Activated T-cell treated with anti-CD3 and anti-CD28 coated beads, Interleukin-2, amount 50 U/mL, for 48 hours (primary cell): ENCODE measurements at regions not wholly inside any gene's neighbourhood (a gene's known extent, or its start where the extent isn't known, plus 50 kb on each side); places are given as distances from the start of the nearest gene placed in this dataset.
"Not testable (repeated sequence)": the region's sequence is repeated elsewhere in the genome, so short reads cannot be mapped to it uniquely, and the experiment has no call there.

Experiments used
- DNase-seq, 2 experiments: peaks; one replicate each; pipeline ENCODE4 v3.0.0-alpha.2; 2020

DNA sequence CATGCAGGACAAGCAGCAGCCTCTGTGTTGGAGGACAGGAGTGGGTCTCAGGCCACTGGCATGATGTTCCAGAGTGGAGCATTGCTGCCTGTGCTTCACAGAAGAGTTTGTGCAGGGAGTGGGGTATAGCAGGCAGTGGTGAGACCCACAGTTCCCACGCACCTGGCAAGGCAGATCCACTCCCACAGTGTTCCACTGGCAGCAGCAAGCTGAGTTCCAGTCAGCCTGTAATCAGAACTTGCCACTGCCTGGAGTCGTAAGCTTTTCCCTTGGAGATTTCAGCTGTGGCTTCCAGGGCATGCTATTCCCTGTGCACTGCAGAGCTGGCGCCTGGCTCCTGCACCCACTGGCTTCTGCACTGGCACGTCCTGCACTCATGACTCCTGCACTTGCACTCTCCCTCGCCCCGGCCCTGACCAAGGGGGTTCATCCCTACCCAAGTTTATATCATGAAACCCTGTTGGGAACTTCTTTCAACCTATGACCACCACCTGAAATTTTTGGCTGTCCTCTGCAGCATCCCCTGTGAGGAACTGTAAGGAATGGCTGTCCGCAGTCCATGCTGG, 1144.3 kb downstream of the RAPGEF2 start:
- no peak for DNase-seq

DNA sequence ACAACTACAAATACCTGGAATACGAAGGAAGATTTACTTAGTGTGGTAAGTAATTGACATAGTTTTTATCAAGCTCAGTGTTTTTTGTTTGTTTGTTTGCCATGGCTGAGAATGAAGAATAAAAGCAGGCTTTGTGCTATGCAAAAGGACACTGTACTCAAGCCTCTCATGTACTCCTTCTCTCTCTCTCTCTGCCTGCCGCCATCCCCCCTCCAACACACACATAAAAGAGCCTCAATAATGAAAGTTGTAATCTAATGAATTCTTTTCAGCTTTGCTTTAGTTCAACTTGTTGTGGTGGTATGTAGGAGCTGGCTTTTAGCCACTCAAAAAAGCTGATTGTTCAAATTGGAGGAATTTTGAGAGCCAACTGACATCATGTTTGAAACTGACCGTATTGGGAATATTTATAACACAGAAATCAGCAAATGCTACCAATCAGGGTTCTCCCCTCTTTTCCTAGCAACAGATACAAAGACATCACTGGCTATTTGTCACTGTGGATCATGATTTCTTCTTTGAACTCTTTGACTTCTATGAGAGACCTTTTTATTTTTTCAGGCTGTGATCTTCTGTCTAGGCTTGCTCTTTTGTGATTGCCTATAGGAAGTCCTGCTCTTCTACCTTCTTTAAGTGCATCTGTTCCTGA, 1148.8 kb downstream of the RAPGEF2 start:
- no peak for DNase-seq

DNA sequence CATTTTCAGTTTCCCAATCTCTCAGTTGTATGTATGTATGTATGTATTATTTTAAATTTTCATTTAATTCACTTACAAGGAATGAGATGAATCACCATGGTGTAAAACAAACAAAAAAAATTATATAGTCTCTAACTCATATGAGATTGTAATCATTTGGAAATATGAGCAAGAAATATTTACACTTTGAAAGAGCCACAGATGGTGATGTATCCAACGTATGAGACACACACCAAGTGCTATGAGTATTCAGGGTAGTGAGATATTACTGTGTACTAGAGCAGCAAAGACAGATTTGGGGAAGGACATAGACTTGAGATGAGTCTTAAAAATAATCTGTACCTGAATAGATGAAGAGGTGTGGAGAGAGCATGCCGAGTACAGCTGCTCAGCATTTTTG, 1154.4 kb downstream of the RAPGEF2 start:
- no peak for DNase-seq

DNA sequence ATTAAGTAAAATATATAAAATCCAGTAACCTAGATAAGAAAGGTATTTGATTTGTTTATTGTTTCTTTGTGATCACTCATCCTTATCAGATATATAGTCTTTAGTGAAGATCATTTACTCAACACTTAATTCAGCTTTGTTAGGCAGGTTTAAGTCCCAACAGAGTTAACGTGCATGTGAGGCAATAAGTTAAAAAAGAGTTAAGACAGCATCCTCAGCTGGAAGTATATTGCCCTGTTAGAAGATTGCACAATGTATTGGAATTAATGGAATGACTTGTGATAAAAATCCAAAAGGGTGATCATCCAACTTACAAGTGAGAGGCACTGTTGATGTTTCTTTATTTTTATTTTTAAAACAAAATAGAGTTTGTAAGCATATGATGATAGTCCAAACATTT, 1162.1 kb downstream of the RAPGEF2 start:
- no peak for DNase-seq

- no peak for DNase-seq
Observed at GRCh38 chr4:160265836-160266235, 1163.0 kb downstream of the RAPGEF2 start.

DNA sequence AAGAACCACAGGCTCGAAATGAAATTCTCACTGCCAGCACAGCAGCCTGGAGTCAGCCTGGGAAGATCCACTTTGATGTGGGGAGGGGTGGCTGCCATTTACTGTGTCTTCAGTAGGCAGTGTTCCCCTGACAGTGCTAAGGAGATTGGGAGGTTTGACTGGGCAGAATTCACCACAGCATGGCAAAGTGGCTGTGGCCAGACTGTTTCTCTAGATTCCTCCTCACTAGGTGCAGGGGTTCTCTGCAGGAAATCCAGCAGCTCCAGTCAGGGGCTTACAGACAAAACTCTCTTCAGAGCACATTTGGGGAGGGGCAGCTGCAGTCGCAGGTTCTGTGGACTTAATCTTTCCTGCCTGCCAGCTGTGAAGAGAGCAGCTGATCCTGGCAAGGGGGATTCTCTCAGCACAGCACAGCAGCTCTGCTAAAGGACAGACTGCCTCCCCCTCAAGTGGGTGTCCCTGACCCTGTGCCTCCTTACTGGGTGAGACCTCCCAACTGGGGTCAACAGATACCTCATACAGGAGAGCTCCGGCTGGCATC, 1174.0 kb downstream of the RAPGEF2 start:
- no peak for DNase-seq

GRCh38 chr4:160283081-160283480, 1180.2 kb downstream of the RAPGEF2 start:
- DNase-seq: no peak

- DNase-seq: no peak
Observed at GRCh38 chr4:160284516-160284915, 1181.6 kb downstream of the RAPGEF2 start.

DNA sequence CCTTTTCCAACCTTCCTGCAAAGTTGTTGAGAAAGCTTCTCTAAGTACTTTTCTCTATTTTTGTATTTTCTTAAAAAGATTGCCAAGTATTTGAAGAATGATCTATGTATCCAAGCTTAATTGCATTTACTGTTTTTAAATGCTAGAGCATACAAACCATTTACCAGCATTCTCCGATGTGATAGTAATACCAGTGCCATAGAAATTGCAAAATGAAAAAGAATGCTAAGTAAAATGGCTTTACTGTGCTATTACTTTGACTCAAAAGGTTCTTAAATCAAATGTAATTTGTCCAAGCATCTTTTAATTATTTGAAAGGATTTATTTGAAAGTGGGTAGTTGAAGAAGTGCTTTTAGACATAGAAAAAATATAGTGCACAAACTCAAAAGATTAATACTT, 1183.2 kb downstream of the RAPGEF2 start:
- DNase-seq: no peak

DNA sequence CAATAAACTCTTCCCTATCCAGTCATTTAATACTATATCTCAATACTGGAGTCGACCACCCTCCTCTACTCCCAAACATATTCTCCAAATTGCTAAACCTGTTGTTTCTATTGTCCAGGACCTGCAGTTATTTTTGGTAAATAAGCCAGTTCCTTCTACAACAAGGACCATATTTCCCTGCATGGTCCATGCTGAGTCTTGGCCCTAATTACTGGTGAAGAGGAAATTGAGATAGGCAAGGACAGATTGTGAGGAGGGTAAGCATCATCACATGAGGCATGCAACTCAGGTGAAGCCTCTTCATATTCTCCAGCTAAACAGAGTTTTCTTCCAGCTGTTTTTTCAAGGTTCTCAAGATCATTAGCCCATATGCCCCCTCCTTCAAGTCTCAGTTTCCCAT, 1193.6 kb downstream of the RAPGEF2 start:
- no peak for DNase-seq

DNA sequence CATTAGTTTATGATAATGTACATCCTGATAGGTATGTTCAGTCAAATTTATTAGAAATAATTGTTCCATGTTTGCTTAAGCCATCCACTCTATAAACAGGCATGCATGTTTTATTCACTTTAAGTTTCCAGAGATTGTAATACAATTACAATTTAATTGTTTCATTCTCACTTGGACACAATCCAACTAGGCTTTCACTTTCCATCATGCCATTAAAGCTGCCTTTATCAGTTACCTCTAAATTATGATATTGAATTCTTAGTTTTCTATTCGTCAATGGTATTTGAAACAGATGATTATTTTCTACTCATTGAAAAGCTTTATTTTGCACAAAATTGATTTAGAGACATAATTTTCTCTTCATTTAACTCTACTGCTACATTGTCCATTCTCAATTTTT, 1196.3 kb downstream of the RAPGEF2 start:
- no peak for DNase-seq

DNA sequence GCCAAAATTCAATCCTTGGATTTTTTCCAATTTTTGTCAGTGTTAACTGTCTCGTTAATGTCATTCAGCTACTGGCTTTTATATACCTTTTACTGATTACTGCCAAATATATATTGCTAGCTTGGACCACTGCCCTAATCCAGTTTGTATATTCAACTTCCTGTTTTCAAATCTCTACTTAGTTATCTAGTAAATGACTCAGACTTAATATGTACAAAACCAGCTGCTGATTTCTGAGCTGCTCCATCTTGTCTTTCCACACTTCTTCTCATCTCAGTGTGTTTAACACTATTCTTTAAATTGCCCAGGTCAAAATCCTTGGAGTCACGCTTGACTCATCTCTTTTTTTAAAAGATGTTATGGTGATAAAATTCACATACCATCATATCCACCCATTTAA, 1196.7 kb downstream of the RAPGEF2 start:
- no peak for DNase-seq

- no peak for DNase-seq
Observed at GRCh38 chr4:160316036-160316435, 1213.2 kb downstream of the RAPGEF2 start.

GRCh38 chr4:160318567-160319220, 1215.8 kb downstream of the RAPGEF2 start:
- DNase-seq: no peak

DNA sequence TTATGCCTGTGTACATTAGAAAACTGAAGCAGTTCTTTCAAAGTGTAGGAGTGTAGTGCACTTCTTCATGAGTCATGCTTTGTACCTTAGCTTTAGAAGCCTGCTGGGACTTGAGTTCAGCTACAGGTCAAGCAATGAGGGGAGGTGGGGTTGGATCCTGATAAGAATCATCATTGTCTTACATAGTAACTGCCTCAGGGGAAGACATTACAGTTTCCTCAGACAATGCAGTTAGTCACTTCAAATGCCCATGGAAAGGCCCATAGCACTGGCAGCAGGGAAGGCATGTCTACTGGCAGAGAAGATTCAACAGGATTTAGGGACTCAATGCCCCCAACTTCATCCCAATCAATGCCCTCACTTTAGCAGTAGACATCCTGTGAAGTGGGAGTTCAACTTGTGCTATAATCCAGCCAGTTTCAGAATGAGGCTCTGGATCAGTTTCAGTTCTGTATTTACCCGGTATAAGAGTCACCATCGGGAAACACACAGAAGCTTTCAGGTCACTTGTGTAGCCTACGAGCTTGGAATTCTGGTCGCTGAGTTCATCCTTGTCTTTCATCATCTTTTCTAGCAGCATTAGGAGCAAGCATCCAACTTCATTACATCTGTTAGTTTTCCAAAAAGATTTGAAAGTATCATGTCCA, 1216.5 kb downstream of the RAPGEF2 start:
- DNase-seq: no peak

DNA sequence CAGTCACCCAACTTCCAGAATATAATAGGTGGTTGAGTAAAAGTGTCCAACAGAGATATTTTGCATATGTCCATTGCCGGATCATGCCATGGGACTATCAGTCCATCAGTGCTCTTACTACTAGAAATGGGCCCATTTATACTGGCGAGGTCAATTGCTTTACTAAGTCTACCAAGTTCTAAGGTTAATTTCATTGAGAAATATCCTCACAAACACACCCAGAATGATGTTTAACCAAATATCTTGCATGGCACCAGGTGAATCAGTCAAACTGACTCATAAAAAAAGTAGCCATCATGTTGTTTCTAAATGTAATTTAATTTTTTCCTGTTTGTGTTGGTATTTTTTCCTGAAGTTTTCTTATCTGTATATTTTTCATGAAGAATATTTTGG, 1217.0 kb downstream of the RAPGEF2 start:
- DNase-seq: no peak

GRCh38 chr4:160326110-160326509, 1223.2 kb downstream of the RAPGEF2 start:
- no peak for DNase-seq

GRCh38 chr4:160347197-160347596, 1244.3 kb downstream of the RAPGEF2 start:
- DNase-seq: no peak

DNA sequence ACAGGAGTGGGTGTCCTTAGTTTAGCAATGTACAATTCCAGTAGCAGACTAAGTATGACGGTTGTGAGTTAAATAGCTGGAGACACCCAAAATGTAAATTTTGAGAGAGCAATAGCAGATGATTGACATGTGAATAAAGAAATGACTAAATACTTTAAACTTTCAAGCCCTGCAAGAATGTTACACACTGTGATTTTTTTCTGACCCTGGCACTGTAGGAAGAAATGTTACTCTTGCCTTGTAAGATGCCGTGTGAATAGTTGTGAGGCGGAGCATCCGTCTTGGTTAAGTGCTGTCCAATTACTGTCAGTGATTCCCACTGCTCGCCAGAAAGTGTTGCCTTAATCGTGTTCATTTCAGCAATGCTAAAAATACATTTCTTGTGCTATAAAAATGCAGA, 1248.1 kb downstream of the RAPGEF2 start:
- no peak for DNase-seq

DNA sequence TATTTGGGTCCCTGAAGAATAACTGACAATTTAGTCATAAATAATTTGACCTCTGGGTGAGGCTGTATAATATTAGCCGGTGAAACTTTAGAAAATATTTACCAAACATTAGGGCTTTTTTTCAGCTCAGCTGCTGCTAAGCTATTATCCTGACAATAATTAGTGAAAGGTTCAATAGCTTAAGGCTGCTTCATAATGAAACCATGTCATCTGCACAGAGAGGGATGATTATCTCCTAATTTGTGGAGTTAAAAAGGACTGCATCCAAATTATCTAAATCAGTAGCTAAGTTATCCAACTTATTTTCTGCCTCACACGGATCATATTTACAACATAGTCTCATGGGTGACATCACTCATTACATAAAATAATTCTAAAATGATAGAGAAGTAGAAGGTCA, 1249.8 kb downstream of the RAPGEF2 start:
- no peak for DNase-seq

DNA sequence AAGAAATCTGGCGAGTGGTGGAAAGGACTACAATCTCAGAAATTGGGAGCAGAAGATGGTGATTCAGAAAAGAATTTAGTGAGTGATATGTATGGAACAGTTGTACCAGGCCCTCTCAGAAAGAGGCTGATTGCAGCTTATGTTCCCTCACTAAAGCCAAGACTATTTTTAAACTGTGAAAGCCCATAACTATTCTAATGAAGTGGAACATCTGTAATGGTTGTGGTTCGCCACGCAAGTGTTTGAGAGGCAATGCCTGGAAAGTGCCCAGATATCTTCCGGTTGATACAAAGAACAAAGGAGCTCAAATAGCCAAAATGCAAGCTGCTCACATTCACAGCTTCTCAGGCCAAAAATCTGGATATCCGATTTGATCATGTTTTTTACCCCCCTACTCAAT, 1250.7 kb downstream of the RAPGEF2 start:
- DNase-seq: no peak

DNA sequence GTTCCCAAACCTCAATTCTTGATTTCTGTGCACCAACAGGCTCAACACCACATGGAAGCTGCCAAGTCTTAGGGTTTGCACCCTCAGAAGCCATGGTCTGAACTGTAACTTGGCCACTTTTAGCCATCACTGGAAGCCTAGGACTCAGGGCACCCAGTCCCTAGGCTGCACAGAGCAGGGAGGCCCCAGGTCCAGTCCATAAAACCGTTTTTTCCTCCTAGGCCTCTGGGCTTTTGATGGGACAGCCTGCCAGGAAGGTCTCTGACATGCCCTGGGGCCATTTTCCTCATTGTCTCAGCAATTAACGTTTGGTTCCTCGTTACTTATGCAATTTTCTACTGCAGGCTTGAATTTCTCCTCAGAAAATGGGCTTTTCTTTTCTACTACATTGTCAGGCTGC, 1259.6 kb downstream of the RAPGEF2 start:
- no peak for DNase-seq

DNA sequence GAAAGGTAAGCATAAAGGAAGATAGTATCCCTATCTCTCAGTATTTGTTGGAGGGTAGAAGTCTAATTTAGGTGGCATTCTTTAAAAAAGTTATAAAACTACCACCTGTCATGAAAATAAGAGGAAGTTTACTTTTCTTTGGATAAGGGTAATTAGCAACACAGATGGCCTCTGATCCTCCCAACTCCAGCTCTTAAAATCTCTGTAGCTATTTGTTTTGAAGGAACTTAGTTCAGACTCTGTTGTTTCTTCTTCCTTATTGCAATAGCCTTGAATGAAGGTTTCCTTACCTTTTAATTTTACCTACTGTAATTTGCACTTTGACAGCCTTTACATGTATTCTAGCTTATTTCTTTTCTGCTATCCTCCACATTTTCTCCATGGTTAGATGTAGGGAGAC, 1261.3 kb downstream of the RAPGEF2 start:
- no peak for DNase-seq

DNA sequence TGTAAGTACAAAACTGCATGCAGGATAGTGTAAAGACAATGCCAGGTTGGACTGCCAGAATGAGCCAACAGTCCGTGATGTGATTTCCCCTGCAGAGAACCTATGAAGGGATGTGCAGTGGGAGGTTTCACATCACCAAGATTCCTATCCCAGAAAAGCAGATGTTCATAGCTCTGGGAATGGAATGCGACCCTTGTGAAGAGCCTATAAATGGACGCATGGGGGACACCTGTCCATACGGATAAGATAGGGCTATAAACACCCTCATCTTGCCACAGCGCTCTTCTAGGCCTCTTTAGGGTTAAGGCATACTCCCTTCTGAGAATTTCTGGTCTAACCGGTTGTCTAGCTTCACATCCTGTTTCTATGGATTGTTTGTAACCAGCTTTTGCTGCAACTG, 1261.8 kb downstream of the RAPGEF2 start:
- not testable (repeated sequence) for DNase-seq
